Nephron progenitor cell (in vitro differentiated cells): ENCODE measurements at regions not wholly inside any gene's neighbourhood (a gene's known extent, or its start where the extent isn't known, plus 50 kb on each side); places are given as distances from the start of the nearest gene placed in this dataset.
"Not testable (repeated sequence)": the region's sequence is repeated elsewhere in the genome, so short reads cannot be mapped to it uniquely, and the experiment has no call there.

ENCODE experiments used
- DNase-seq: peaks from one replicate; pipeline ENCODE4 v3.0.0; 2021
- H3K27ac Mint-ChIP-seq: 2 replicates; pipeline ENCODE4 v1.8.0; 2021; ENCODE audit warnings: mild to moderate bottlenecking, moderate library complexity, mixed read lengths
- H3K27me3 Mint-ChIP-seq: 2 replicates; pipeline ENCODE4 v1.8.0; 2021; ENCODE audit warnings: mild to moderate bottlenecking, low read depth, mixed read lengths; ENCODE audit not compliant: poor library complexity
- H3K36me3 Mint-ChIP-seq: 2 replicates; pipeline ENCODE4 v1.8.0; 2021; ENCODE audit warnings: low read depth, mixed read lengths
- H3K4me1 Mint-ChIP-seq: 2 replicates; pipeline ENCODE4 v1.8.0; 2021; ENCODE audit warnings: mixed read lengths
- H3K4me3 Mint-ChIP-seq: 2 replicates; pipeline ENCODE4 v1.8.0; 2021; ENCODE audit warnings: mild to moderate bottlenecking, moderate library complexity, mixed read lengths
- H3K9me3 Mint-ChIP-seq: 2 replicates; pipeline ENCODE4 v1.8.0; 2021; ENCODE audit warnings: mild to moderate bottlenecking, moderate library complexity, mixed read lengths
- CTCF ChIP-seq: fragments of 200-600 bp; sonication (generic); IDR thresholded peaks from 2 replicates; pipeline ENCODE4 v1.5.0; 2021; ENCODE audit warnings: antibody characterized with exemption

GRCh38 chr22:47512617-47513016, 750.2 kb downstream of the TBC1D22A start:
- DNase-seq = no peak
- Mint-ChIP-seq H3K27ac (no peak overlapping the region), H3K4me1 (no peaks in the 10 kb centered on the region), H3K27me3 (peaks cover 7% of the 10 kb centered on the region), H3K9me3 (peaks cover 34% of the 10 kb centered on the region), H3K36me3 (no peaks in the 10 kb centered on the region), H3K4me3 (no peak overlapping the region)
- TF ChIP-seq CTCF = no peak

GRCh38 chr22:47504962-47505361, 742.5 kb downstream of the TBC1D22A start:
- H3K9me3 Mint-ChIP-seq = peaks cover 65% of the 10 kb centered on the region

DNA sequence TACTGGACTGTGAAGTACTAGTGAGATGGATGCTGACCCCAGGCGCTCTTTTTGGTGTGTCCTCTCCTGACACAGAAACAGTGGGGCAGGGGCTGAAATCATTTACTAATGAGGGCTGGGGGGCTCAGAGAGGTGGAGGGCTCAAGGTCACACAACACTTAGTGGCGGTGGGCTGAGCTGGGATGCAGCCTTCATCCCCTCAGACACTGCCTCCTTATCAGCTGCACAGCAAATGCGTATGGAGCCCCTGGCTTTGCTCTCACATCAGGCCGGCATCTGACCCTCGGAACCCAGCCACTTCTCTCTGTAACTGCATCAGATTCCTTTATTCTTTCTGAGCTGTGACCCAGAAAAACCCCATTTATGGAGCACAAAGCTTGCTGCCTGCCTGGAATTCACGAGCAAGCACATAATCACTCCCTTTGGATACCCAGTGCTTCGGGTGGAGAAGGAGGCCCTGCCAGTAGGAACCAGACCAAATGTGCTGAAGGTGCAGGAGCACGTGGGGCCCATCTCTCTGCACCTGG, 736.6 kb downstream of the TBC1D22A start:
- no peaks in the 10 kb centered on the region for H3K4me1 Mint-ChIP-seq
- no peak for DNase-seq
- no peaks in the 10 kb centered on the region for H3K27me3 Mint-ChIP-seq
- H3K9me3 Mint-ChIP-seq = peaks cover 90% of the 10 kb centered on the region
- no peak overlapping the region for H3K27ac Mint-ChIP-seq
- H3K36me3 Mint-ChIP-seq = no peaks in the 10 kb centered on the region
- no peak for TF ChIP-seq CTCF
- H3K4me3 Mint-ChIP-seq = no peak overlapping the region

More at GRCh38 chr22:47504962-47505361, 742.5 kb downstream of the TBC1D22A start:
- H3K27me3 Mint-ChIP-seq = no peaks in the 10 kb centered on the region
- DNase-seq = no peak
- no peak for TF ChIP-seq CTCF
- H3K27ac Mint-ChIP-seq = no peak overlapping the region
- H3K36me3 Mint-ChIP-seq = no peaks in the 10 kb centered on the region
- H3K4me3 Mint-ChIP-seq = no peak overlapping the region
- no peaks in the 10 kb centered on the region for H3K4me1 Mint-ChIP-seq

- Mint-ChIP-seq H3K9me3 (peaks cover 91% of the 10 kb centered on the region), H3K4me3 (no peak overlapping the region), H3K27ac (no peak overlapping the region), H3K27me3 (peaks cover 2% of the 10 kb centered on the region), H3K4me1 (no peaks in the 10 kb centered on the region), H3K36me3 (no peaks in the 10 kb centered on the region)
- no peak for DNase-seq
- no peak for TF ChIP-seq CTCF
Observed at GRCh38 chr22:47497666-47498065, 735.2 kb downstream of the TBC1D22A start.

- H3K4me1 Mint-ChIP-seq = no peaks in the 10 kb centered on the region
- TF ChIP-seq CTCF = no peak
- no peak for DNase-seq
- no peak overlapping the region for H3K27ac Mint-ChIP-seq
- no peak overlapping the region for H3K4me3 Mint-ChIP-seq
- peaks cover 2% of the 10 kb centered on the region for H3K27me3 Mint-ChIP-seq
- H3K36me3 Mint-ChIP-seq = no peaks in the 10 kb centered on the region
- peaks cover 88% of the 10 kb centered on the region for H3K9me3 Mint-ChIP-seq
Observed at GRCh38 chr22:47495110-47495509, 732.7 kb downstream of the TBC1D22A start.

DNA sequence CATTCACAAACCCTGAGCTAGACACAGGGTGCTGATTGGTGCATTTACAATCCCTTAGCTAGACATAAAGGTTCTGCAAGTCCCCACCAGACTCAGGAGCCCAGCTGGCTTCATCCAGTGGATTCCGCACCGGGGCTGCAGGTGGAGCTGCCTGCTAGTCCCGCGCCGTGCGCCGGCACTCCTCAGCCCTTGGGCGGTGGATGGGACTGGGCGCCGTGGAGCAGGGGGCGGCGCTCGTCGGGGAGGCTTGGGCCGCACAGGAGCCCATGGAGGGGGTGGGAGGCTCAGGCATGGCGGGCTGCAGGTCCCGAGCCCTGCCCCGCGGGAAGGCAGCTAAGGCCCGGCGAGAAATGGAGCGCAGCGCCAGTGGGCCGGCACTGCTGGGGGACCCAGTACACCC, 725.7 kb downstream of the TBC1D22A start:
- not testable (repeated sequence) for H3K4me1 Mint-ChIP-seq, H3K4me3 Mint-ChIP-seq, H3K27me3 Mint-ChIP-seq, H3K36me3 Mint-ChIP-seq, H3K27ac Mint-ChIP-seq, DNase-seq
- peaks cover 86% of the 10 kb centered on the region for H3K9me3 Mint-ChIP-seq
